ENCODE measurements at regions not wholly inside any gene's neighbourhood (a gene's known extent, or its start where the extent isn't known, plus 50 kb on each side); places are given as distances from the start of the nearest gene placed in this dataset.

DNA sequence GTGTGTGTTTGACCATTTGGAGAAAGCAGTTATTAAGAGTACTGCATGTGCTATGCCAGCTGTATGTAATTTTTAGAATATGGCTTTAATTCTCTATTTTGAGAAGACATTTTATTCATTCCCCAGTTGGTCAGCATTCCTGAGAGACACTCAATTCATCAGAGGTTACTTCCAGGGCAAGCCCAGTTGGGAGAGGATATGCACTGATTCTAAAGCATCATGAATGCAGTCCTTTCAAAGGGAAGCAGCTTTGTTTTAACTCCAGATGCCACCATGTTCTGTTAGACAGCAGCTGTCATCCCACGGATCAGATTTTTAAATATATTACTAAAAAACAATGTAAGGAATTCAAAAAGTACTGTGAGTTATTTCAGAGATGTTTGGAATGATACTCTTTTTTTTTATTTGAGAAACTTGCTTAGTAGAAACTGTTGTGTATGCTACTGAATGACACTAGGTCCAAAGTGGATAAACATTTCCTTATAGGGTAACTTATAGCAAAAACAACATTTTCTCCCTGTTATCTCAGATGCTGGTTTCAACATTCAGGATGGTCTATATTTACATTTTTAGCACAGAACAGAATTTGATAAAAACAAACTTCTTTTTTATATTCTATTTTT is 149.5 kb upstream of the B3GALT2 start:
- no peak for TF ChIP-seq CTCF (IDR thresholded peaks at IDR 0.05)
- Mint-ChIP-seq H3K27me3 (no peaks in the 10 kb centered on the region), H3K36me3 (ENCODE audit: low read depth) (peaks cover 2% of the 10 kb centered on the region), H3K4me1 (ENCODE audit: low read depth) (peaks cover 6% of the 10 kb centered on the region), H3K4me3 (no peak overlapping the region), H3K9me3 (peaks cover 21% of the 10 kb centered on the region), H3K27ac (no peak overlapping the region)
- CTCF ChIA-PET = no interaction called here
- ATAC-seq (no peak), DNase-seq (no peak)
- POLR2A ChIA-PET = no interaction called here
- intact Hi-C loops (cut with micrococcal nuclease) = no loop called here

GRCh38 chr1:193333166-193333565 is 146.8 kb upstream of the B3GALT2 start:
- ChIA-PET POLR2A (no interaction called here), CTCF (no interaction called here)
- H3K36me3 Mint-ChIP-seq (ENCODE audit: low read depth) = peaks cover 6% of the 10 kb centered on the region
- peaks cover 29% of the 10 kb centered on the region for H3K9me3 Mint-ChIP-seq
- intact Hi-C loops (cut with micrococcal nuclease) = no loop called here
- no peak for TF ChIP-seq CTCF (IDR thresholded peaks at IDR 0.05)
- no peak for DNase-seq
- no peak overlapping the region for H3K4me3 Mint-ChIP-seq
- peaks cover 4% of the 10 kb centered on the region for H3K4me1 Mint-ChIP-seq (ENCODE audit: low read depth)
- ATAC-seq = no peak
- no peaks in the 10 kb centered on the region for H3K27me3 Mint-ChIP-seq
- no peak overlapping the region for H3K27ac Mint-ChIP-seq

DNA sequence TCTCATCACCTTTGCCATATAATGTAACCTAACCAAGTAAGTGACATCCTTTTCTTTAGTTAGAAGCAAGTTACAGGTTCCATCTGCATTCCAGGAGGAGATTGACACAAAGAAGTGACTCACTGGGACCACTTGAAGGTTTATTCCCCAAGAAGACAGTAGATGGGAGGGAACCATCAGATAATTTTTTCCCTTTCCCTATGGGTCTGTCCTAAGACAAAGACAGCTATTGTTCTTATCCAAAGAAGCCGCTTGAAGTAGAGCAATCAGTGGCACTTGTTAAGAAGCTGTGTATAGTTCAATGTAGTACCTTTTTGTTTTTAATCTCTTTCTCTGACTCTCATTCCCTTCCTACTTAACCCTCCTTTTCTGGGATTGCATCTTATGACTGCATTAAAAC is 139.9 kb upstream of the B3GALT2 start:
- intact Hi-C loops (cut with micrococcal nuclease) = no loop called here
- Mint-ChIP-seq H3K9me3 (peaks cover 14% of the 10 kb centered on the region), H3K27me3 (no peaks in the 10 kb centered on the region), H3K27ac (no peak overlapping the region), H3K4me1 (ENCODE audit: low read depth) (no peaks in the 10 kb centered on the region), H3K36me3 (ENCODE audit: low read depth) (peaks cover 4% of the 10 kb centered on the region), H3K4me3 (no peak overlapping the region)
- ChIA-PET POLR2A (no interaction called here), CTCF (no interaction called here)
- ATAC-seq = no peak
- no peak for TF ChIP-seq CTCF (IDR thresholded peaks at IDR 0.05)
- DNase-seq = no peak

- ATAC-seq (no peak), DNase-seq (no peak)
- no peak for TF ChIP-seq CTCF (IDR thresholded peaks at IDR 0.05)
- intact Hi-C loops (cut with micrococcal nuclease) = no loop called here
- no peak overlapping the region for H3K27ac Mint-ChIP-seq
- ChIA-PET CTCF (no interaction called here), POLR2A (no interaction called here)
- peaks cover 13% of the 10 kb centered on the region for H3K9me3 Mint-ChIP-seq
- no peaks in the 10 kb centered on the region for H3K27me3 Mint-ChIP-seq
- no peak overlapping the region for H3K4me3 Mint-ChIP-seq
- peaks cover 3% of the 10 kb centered on the region for H3K36me3 Mint-ChIP-seq (ENCODE audit: low read depth)
- H3K4me1 Mint-ChIP-seq (ENCODE audit: low read depth) = no peaks in the 10 kb centered on the region
Observed at GRCh38 chr1:193325771-193326170, 139.4 kb upstream of the B3GALT2 start.

DNA sequence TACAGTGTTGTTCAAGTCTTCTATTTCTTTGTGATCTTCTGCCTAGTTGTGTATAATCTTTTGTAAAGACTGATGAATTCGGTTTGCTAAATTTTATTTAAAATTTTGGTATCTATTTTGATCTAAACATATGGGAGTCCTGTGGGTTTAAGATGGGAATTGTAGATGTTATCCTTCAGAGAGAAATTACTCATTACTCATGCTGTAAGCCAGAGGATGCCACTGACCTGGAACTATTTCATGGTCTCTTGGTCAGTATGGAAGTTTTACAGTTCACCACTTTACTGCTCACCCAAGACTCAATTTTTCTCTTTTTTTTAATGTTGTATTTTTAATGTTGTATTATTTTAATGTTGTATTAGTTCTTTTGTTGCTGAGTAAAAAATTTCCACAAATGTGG is 138.6 kb upstream of the B3GALT2 start:
- intact Hi-C loops (cut with micrococcal nuclease) = no loop called here
- no peaks in the 10 kb centered on the region for H3K36me3 Mint-ChIP-seq (ENCODE audit: low read depth)
- no peak for ATAC-seq
- no peaks in the 10 kb centered on the region for H3K27me3 Mint-ChIP-seq
- ChIA-PET POLR2A (no interaction called here), CTCF (no interaction called here)
- no peaks in the 10 kb centered on the region for H3K4me1 Mint-ChIP-seq (ENCODE audit: low read depth)
- no peak overlapping the region for H3K4me3 Mint-ChIP-seq
- H3K9me3 Mint-ChIP-seq = peaks cover 10% of the 10 kb centered on the region
- H3K27ac Mint-ChIP-seq = no peak overlapping the region
- no peak for DNase-seq
- TF ChIP-seq CTCF (IDR thresholded peaks at IDR 0.05) = no peak
